ENCODE measurements at regions not wholly inside any gene's neighbourhood (a gene's known extent, or its start where the extent isn't known, plus 50 kb on each side); places are given as distances from the start of the nearest gene placed in this dataset.

GRCh38 chr12:82530394-82530793 lies 156.3 kb upstream of the TMTC2 start:
- no peaks in the 10 kb centered on the region for H3F3A ChIP-seq (replicated peaks; ENCODE audit: low read depth)
- no peak overlapping the region for H3K4me3 ChIP-seq
- H3K27ac Mint-ChIP-seq: no peak overlapping the region
- no peaks in the 10 kb centered on the region for H3K4me1 ChIP-seq (ENCODE audit: insufficient read depth)
- H2AFZ ChIP-seq: no peak overlapping the region
- H3K79me2 ChIP-seq (replicated peaks; ENCODE audit: insufficient read depth): no peaks in the 10 kb centered on the region
- no peaks in the 10 kb centered on the region for H3K9me3 Mint-ChIP-seq
- no peaks in the 10 kb centered on the region for H3K4me1 Mint-ChIP-seq
- peaks cover 4% of the 10 kb centered on the region for H3K27me3 Mint-ChIP-seq (ENCODE audit: insufficient read depth, low read depth, poor library complexity)
- H3K4me3 Mint-ChIP-seq: no peak overlapping the region
- no peak for ATAC-seq
- H3K27me3 ChIP-seq (ENCODE audit: insufficient read depth): no peaks in the 10 kb centered on the region
- H4K20me1 ChIP-seq (replicated peaks; ENCODE audit: insufficient read depth): no peaks in the 10 kb centered on the region
- no peak overlapping the region for H3K4me2 ChIP-seq
- no peaks in the 10 kb centered on the region for H3K36me3 Mint-ChIP-seq (ENCODE audit: low read depth)
- TF ChIP-seq STAT1 (IDR thresholded peaks at IDR 0.05; ENCODE audit: unreplicated experiment): no peak
- TF ChIP-seq, protein P1, sequence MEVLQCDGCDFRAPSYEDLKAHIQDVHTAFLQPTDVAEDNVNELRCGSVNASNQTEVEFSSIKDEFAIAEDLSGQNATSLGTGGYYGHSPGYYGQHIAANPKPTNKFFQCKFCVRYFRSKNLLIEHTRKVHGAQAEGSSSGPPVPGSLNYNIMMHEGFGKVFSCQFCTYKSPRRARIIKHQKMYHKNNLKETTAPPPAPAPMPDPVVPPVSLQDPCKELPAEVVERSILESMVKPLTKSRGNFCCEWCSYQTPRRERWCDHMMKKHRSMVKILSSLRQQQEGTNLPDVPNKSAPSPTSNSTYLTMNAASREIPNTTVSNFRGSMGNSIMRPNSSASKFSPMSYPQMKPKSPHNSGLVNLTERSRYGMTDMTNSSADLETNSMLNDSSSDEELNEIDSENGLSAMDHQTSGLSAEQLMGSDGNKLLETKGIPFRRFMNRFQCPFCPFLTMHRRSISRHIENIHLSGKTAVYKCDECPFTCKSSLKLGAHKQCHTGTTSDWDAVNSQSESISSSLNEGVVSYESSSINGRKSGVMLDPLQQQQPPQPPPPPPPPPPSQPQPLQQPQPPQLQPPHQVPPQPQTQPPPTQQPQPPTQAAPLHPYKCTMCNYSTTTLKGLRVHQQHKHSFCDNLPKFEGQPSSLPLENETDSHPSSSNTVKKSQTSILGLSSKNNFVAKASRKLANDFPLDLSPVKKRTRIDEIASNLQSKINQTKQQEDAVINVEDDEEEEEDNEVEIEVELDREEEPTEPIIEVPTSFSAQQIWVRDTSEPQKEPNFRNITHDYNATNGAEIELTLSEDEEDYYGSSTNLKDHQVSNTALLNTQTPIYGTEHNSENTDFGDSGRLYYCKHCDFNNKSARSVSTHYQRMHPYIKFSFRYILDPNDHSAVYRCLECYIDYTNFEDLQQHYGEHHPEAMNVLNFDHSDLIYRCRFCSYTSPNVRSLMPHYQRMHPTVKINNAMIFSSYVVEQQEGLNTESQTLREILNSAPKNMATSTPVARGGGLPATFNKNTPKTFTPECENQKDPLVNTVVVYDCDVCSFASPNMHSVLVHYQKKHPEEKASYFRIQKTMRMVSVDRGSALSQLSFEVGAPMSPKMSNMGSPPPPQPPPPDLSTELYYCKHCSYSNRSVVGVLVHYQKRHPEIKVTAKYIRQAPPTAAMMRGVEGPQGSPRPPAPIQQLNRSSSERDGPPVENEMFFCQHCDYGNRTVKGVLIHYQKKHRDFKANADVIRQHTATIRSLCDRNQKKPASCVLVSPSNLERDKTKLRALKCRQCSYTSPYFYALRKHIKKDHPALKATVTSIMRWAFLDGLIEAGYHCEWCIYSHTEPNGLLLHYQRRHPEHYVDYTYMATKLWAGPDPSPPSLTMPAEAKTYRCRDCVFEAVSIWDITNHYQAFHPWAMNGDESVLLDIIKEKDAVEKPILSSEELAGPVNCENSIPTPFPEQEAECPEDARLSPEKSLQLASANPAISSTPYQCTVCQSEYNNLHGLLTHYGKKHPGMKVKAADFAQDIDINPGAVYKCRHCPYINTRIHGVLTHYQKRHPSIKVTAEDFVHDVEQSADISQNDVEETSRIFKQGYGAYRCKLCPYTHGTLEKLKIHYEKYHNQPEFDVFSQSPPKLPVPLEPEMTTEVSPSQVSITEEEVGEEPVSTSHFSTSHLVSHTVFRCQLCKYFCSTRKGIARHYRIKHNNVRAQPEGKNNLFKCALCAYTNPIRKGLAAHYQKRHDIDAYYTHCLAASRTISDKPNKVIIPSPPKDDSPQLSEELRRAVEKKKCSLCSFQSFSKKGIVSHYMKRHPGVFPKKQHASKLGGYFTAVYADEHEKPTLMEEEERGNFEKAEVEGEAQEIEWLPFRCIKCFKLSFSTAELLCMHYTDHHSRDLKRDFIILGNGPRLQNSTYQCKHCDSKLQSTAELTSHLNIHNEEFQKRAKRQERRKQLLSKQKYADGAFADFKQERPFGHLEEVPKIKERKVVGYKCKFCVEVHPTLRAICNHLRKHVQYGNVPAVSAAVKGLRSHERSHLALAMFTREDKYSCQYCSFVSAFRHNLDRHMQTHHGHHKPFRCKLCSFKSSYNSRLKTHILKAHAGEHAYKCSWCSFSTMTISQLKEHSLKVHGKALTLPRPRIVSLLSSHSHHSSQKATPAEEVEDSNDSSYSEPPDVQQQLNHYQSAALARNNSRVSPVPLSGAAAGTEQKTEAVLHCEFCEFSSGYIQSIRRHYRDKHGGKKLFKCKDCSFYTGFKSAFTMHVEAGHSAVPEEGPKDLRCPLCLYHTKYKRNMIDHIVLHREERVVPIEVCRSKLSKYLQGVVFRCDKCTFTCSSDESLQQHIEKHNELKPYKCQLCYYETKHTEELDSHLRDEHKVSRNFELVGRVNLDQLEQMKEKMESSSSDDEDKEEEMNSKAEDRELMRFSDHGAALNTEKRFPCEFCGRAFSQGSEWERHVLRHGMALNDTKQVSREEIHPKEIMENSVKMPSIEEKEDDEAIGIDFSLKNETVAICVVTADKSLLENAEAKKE (CRISPR knock-in tag; IDR thresholded peaks at IDR 0.05): no peak
- TF ChIP-seq CREB1 (CRISPR knock-in tag; IDR thresholded peaks at IDR 0.05; ENCODE audit: low read depth): no peak
- TF ChIP-seq EZH2 (IDR thresholded peaks at IDR 0.05; ENCODE audit: low read depth, unreplicated experiment): no peak
- TF ChIP-seq CTCF (conservative IDR thresholded peaks at IDR 0.05; ENCODE audit: low read depth in 2 of 2): no peak
- no peak for TF ChIP-seq ZNF114 (CRISPR knock-in tag; IDR thresholded peaks at IDR 0.05)
- TF ChIP-seq, protein P2, sequence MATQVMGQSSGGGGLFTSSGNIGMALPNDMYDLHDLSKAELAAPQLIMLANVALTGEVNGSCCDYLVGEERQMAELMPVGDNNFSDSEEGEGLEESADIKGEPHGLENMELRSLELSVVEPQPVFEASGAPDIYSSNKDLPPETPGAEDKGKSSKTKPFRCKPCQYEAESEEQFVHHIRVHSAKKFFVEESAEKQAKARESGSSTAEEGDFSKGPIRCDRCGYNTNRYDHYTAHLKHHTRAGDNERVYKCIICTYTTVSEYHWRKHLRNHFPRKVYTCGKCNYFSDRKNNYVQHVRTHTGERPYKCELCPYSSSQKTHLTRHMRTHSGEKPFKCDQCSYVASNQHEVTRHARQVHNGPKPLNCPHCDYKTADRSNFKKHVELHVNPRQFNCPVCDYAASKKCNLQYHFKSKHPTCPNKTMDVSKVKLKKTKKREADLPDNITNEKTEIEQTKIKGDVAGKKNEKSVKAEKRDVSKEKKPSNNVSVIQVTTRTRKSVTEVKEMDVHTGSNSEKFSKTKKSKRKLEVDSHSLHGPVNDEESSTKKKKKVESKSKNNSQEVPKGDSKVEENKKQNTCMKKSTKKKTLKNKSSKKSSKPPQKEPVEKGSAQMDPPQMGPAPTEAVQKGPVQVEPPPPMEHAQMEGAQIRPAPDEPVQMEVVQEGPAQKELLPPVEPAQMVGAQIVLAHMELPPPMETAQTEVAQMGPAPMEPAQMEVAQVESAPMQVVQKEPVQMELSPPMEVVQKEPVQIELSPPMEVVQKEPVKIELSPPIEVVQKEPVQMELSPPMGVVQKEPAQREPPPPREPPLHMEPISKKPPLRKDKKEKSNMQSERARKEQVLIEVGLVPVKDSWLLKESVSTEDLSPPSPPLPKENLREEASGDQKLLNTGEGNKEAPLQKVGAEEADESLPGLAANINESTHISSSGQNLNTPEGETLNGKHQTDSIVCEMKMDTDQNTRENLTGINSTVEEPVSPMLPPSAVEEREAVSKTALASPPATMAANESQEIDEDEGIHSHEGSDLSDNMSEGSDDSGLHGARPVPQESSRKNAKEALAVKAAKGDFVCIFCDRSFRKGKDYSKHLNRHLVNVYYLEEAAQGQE (IDR thresholded peaks at IDR 0.05; ENCODE audit: unreplicated experiment): no peak
- TF ChIP-seq JUNB (IDR thresholded peaks at IDR 0.05; ENCODE audit: unreplicated experiment): no peak
- TF ChIP-seq NANOG (IDR thresholded peaks at IDR 0.05; ENCODE audit: borderline replicate concordance): no peak
- no peak for TF ChIP-seq ZNF331 (CRISPR knock-in tag; IDR thresholded peaks at IDR 0.05; ENCODE audit: low read depth)
- no peak for TF ChIP-seq ETS1 (IDR thresholded peaks at IDR 0.05)
- no peak for TF ChIP-seq EZH2phosphoT487 (IDR thresholded peaks at IDR 0.05; ENCODE audit: unreplicated experiment)
- no peak for TF ChIP-seq POLR2AphosphoS5 (IDR thresholded peaks at IDR 0.05; ENCODE audit: low read depth)
- no peaks in the 10 kb centered on the region for H3K36me3 ChIP-seq (ENCODE audit: insufficient read depth)
- DNase-seq (ENCODE audit: low spot score): no peak
- no peaks in the 10 kb centered on the region for H3K9me2 ChIP-seq (ENCODE audit: insufficient read depth)
- no peak overlapping the region for H3K27ac ChIP-seq (ENCODE audit: low read depth)
